SK-N-SH treated with all-trans-retinoic acid at 6 μM for 48 hours (cell line): ENCODE measurements at regions not wholly inside any gene's neighbourhood (a gene's known extent, or its start where the extent isn't known, plus 50 kb on each side); places are given as distances from the start of the nearest gene placed in this dataset.

Experiments
- ATAC-seq: fragments of 200-7000 bp; cut with Tn5 transposase; 3 replicates; pipeline ENCODE4 v1.9.1; 2020; ENCODE audit warnings: mild to moderate bottlenecking, moderate library complexity
- ARNTL ChIP-seq: fragments of 450-650 bp; formaldehyde crosslinking; IDR thresholded peaks from 2 replicates; pipeline ENCODE4 v1.5.0; 2020; ENCODE audit warnings: low read depth, mild to moderate bottlenecking, moderate library complexity, borderline replicate concordance
- BACH2 ChIP-seq: fragments of 250-450 bp; sonication (Bioruptor Pico); IDR thresholded peaks from 2 replicates; pipeline ENCODE4 v1.9.0; 2021; ENCODE audit warnings: mild to moderate bottlenecking, borderline replicate concordance
- ESRRG ChIP-seq: fragments of 250-450 bp; sonication (Bioruptor Pico); IDR thresholded peaks from 2 replicates; pipeline ENCODE4 v1.6.1; 2021; ENCODE audit warnings: mild to moderate bottlenecking
- GLIS3 ChIP-seq: fragments of 250-450 bp; sonication (Bioruptor Pico); IDR thresholded peaks from 2 replicates; pipeline ENCODE4 v1.5.0; 2020; ENCODE audit warnings: mild to moderate bottlenecking, moderate library complexity
- ISL1 ChIP-seq: fragments of 250-450 bp; sonication (Bioruptor Pico); IDR thresholded peaks from 2 replicates; pipeline ENCODE4 v2.1.2; 2022; ENCODE audit warnings: mild to moderate bottlenecking, moderate library complexity
- PATZ1 ChIP-seq: fragments of 250-450 bp; sonication (Bioruptor Pico); IDR thresholded peaks from 2 replicates; pipeline ENCODE4 v1.8.0; 2020; ENCODE audit warnings: mild to moderate bottlenecking, moderate library complexity, borderline replicate concordance
- POU6F1 ChIP-seq: fragments of 250-450 bp; sonication (Bioruptor Pico); IDR thresholded peaks from 2 replicates; pipeline ENCODE4 v1.8.0; 2021; ENCODE audit warnings: low read depth, mild to moderate bottlenecking, moderate library complexity, borderline replicate concordance
- PPARA ChIP-seq: fragments of 250-450 bp; sonication (Bioruptor Pico); IDR thresholded peaks from 2 replicates; pipeline ENCODE4 v1.5.0; 2020; ENCODE audit warnings: mild to moderate bottlenecking, borderline replicate concordance
- RARB ChIP-seq: fragments of 250-450 bp; sonication (Bioruptor Pico); IDR thresholded peaks from 2 replicates; pipeline ENCODE4 v1.8.0; 2021; ENCODE audit warnings: mild to moderate bottlenecking, moderate library complexity
- SNAI2 ChIP-seq: fragments of 250-450 bp; sonication (Bioruptor Pico); IDR thresholded peaks from 2 replicates; pipeline ENCODE4 v1.5.0; 2020; ENCODE audit warnings: mild to moderate bottlenecking, moderate library complexity
- TCF4 ChIP-seq: fragments of 250-450 bp; sonication (Bioruptor Pico); IDR thresholded peaks from 2 replicates; pipeline ENCODE4 v1.8.0; 2021; ENCODE audit warnings: mild to moderate bottlenecking, moderate library complexity, borderline replicate concordance
- TOX ChIP-seq: fragments of 250-450 bp; sonication (Bioruptor Pico); IDR thresholded peaks from 2 replicates; pipeline ENCODE4 v1.8.0; 2021; ENCODE audit warnings: mild to moderate bottlenecking, moderate library complexity, borderline replicate concordance
- ZC3H10 ChIP-seq: fragments of 250-450 bp; sonication (Bioruptor Pico); IDR thresholded peaks from 2 replicates; pipeline ENCODE4 v1.5.1; 2021; ENCODE audit warnings: mild to moderate bottlenecking, moderate library complexity
- ZFP3 ChIP-seq: fragments of 250-450 bp; sonication (Bioruptor Pico); IDR thresholded peaks from 2 replicates; pipeline ENCODE4 v1.5.0; 2020; ENCODE audit warnings: mild to moderate bottlenecking, moderate library complexity
- ZFP30 ChIP-seq: fragments of 450-650 bp; formaldehyde crosslinking; IDR thresholded peaks from 2 replicates; pipeline ENCODE4 v1.5.0; 2022; ENCODE audit warnings: mild to moderate bottlenecking, moderate library complexity
- ZNF565 ChIP-seq: fragments of 450-650 bp; formaldehyde crosslinking; conservative IDR thresholded peaks from 2 replicates; pipeline ENCODE4 v1.5.0; 2020; ENCODE audit warnings: low read depth, mild to moderate bottlenecking, moderate library complexity
- ZNF70 ChIP-seq: fragments of 450-650 bp; formaldehyde crosslinking; IDR thresholded peaks from 2 replicates; pipeline ENCODE4 v1.5.0; 2020; ENCODE audit warnings: mild to moderate bottlenecking, moderate library complexity
- TF ChIP-seq, protein P1 (sequence below): fragments of 250-450 bp; sonication (Bioruptor Pico); IDR thresholded peaks from 2 replicates; pipeline ENCODE4 v1.5.1; 2020; ENCODE audit warnings: low read depth, mild to moderate bottlenecking, moderate library complexity

- no peak for TF ChIP-seq ESRRG (CRISPR knock-in tag)
- TF ChIP-seq, protein P1, sequence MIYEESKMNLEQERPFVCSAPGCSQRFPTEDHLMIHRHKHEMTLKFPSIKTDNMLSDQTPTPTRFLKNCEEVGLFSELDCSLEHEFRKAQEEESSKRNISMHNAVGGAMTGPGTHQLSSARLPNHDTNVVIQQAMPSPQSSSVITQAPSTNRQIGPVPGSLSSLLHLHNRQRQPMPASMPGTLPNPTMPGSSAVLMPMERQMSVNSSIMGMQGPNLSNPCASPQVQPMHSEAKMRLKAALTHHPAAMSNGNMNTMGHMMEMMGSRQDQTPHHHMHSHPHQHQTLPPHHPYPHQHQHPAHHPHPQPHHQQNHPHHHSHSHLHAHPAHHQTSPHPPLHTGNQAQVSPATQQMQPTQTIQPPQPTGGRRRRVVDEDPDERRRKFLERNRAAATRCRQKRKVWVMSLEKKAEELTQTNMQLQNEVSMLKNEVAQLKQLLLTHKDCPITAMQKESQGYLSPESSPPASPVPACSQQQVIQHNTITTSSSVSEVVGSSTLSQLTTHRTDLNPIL (CRISPR knock-in tag), result no peak
- no peak for TF ChIP-seq TCF4 (CRISPR knock-in tag)
- TF ChIP-seq PATZ1 (CRISPR knock-in tag), result no peak
- no peak for TF ChIP-seq RARB (CRISPR knock-in tag)
- TF ChIP-seq BACH2 (CRISPR knock-in tag), result no peak
- no peak for TF ChIP-seq TOX
- no peak for TF ChIP-seq GLIS3 (CRISPR knock-in tag)
- no peak for TF ChIP-seq POU6F1 (CRISPR knock-in tag)
- no peak for TF ChIP-seq SNAI2
- TF ChIP-seq ISL1, result no peak
- no peak for ATAC-seq
Observed at GRCh38 chr4:164616961-164617360, 137.0 kb upstream of the SMIM31 start.

- TF ChIP-seq ZNF70 (CRISPR knock-in tag) (no peak), RARB (CRISPR knock-in tag) (no peak), GLIS3 (CRISPR knock-in tag) (no peak), ZNF565 (CRISPR knock-in tag) (no peak), TOX (no peak)
- no peak for ATAC-seq
Observed at GRCh38 chr4:164617426-164617825, 136.5 kb upstream of the SMIM31 start.

GRCh38 chr4:164617911-164618310 lies 136.0 kb upstream of the SMIM31 start:
- TF ChIP-seq ZNF565 (CRISPR knock-in tag) (no peak), ZNF70 (CRISPR knock-in tag) (no peak), SNAI2 (no peak), ESRRG (CRISPR knock-in tag) (no peak), PPARA (CRISPR knock-in tag) (no peak), PATZ1 (CRISPR knock-in tag) (no peak), ZFP30 (CRISPR knock-in tag) (no peak), ZC3H10 (CRISPR knock-in tag) (no peak), POU6F1 (CRISPR knock-in tag) (no peak)
- TF ChIP-seq, protein P1 (CRISPR knock-in tag), result no peak
- no peak for ATAC-seq

DNA sequence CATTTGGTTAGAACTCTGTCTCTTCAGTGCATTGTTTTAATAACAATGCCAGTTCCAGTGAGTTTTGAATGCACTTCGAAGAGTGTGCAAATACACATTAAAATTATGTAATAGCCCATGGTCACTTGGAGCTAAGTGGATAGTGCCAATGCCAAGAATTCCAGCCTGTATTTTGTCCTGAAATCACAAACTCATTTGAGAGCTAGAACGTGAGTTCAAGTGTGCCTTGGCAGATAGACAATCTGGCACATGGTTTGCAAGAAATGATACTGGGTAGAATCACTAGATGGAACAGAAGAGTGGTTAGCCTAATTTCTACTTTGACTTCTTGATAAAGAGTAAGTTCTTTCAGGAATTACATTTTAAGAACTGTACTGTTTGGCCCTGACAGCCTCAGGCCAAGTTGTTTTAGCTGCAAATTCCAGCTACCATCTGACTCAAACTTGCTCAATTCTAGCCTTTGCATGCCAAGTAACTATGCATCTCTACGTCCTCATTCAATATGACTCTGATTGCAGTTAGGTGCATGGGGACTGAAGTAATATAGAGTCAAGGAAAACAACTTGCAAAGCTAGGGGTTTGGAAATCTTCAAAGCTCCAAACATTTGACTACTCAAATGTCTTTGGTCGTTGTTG lies 131.9 kb upstream of the SMIM31 start:
- ATAC-seq, result no peak
- TF ChIP-seq ARNTL (CRISPR knock-in tag) (no peak), ZNF70 (CRISPR knock-in tag) (no peak), SNAI2 (no peak), ZFP3 (no peak), GLIS3 (CRISPR knock-in tag) (no peak)
- TF ChIP-seq, protein P1 (CRISPR knock-in tag), result no peak
- TF ChIP-seq, all 23 proteins: peak for 0
